Adrenal gland (tissue), 5 donors: ENCODE measurements at regions not wholly inside any gene's neighbourhood (a gene's known extent, or its start where the extent isn't known, plus 50 kb on each side); places are given as distances from the start of the nearest gene placed in this dataset.

Experiments
- POLR2A ChIP-seq, 2 donors: fragments of 450-650 bp; IDR thresholded peaks; one replicate each; pipeline ENCODE4 v1.6.1; 2017; ENCODE audit warnings: antibody characterized with exemption in 2 of 2, mild to moderate bottlenecking in 2 of 2, moderate library complexity in 1 of 2
- TF ChIP-seq, protein P1 (sequence below), 6 experiments: fragments of 450-650 bp in 4 of 6; fragments of 200-600 bp in 2 of 6; sonication (generic) in 1 of 6; IDR thresholded peaks; 1 replicate in 5 of 6; 2 replicates in 1 of 6; pipeline versions ENCODE4 v1.5.1 to v1.8.0; 2016 to 2021; ENCODE audit warnings: antibody characterized with exemption in 6 of 6, mild to moderate bottlenecking in 2 of 6, moderate library complexity in 1 of 6
- donor health status: DM: no; HTN: no; CAD: no.

GRCh38 chr12:30023186-30023585 is 239.4 kb upstream of the TMTC1 start:
- TF ChIP-seq, protein P1, sequence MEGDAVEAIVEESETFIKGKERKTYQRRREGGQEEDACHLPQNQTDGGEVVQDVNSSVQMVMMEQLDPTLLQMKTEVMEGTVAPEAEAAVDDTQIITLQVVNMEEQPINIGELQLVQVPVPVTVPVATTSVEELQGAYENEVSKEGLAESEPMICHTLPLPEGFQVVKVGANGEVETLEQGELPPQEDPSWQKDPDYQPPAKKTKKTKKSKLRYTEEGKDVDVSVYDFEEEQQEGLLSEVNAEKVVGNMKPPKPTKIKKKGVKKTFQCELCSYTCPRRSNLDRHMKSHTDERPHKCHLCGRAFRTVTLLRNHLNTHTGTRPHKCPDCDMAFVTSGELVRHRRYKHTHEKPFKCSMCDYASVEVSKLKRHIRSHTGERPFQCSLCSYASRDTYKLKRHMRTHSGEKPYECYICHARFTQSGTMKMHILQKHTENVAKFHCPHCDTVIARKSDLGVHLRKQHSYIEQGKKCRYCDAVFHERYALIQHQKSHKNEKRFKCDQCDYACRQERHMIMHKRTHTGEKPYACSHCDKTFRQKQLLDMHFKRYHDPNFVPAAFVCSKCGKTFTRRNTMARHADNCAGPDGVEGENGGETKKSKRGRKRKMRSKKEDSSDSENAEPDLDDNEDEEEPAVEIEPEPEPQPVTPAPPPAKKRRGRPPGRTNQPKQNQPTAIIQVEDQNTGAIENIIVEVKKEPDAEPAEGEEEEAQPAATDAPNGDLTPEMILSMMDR (IDR thresholded peaks at IDR 0.05) = no peak
- TF ChIP-seq POLR2A (IDR thresholded peaks at IDR 0.05) = no peak
